ENCODE measurements at regions not wholly inside any gene's neighbourhood (a gene's known extent, or its start where the extent isn't known, plus 50 kb on each side); places are given as distances from the start of the nearest gene placed in this dataset.

DNA sequence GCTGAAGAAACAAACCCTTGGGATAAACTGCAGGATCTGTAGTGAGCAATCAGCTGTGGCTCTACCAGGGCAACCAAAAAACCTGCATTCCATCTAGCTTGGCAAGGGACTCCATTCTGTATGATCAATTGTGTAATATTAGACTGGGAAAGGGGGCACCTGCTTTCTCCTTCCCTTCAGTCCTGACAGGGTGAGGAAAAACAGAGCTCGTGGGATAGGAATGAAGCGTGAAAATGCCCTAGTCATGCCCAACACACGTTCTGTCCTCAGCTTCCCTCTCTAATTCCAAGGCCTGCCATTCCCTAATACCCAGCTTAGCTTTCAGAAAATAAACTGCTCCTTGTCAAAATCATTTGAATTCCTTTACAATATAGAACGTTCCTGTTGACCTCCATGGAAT lies 442.3 kb downstream of the PLPP3 start:
- Histone ChIP-seq H3K27ac (no peak overlapping the region), H3K4me3 (no peak overlapping the region), H3K9ac (ENCODE audit: insufficient read length) (no peak overlapping the region), H3K9me3 (ENCODE audit: low read depth, low read length) (no peaks in the 10 kb centered on the region), H3K36me3 (ENCODE audit: insufficient read depth, low read length) (no peaks in the 10 kb centered on the region)
- TF ChIP-seq EZH2 (IDR thresholded peaks at IDR 0.05) (no peak), FOXP2 (optimal IDR thresholded peaks at IDR 0.05; ENCODE audit: control extremely low read depth, extremely low read length, insufficient read depth) (no peak)
- DNase-seq (ENCODE audit: low read depth, low spot score): no peak

DNA sequence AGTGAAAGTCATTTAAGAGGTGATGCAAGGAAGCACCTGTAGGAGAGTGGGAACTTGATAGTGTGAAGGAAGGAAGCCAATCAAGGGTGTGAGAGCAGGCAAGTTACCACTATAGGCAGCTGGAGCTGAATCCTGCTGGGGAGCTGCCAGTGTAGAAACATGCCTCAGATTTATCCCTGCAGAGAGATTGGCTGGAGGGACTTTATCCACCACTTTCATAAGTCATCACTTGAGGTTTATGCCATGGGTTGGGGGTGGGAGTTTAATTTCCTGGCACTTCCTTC lies 443.6 kb downstream of the PLPP3 start:
- TF ChIP-seq EZH2 (IDR thresholded peaks at IDR 0.05) (no peak), FOXP2 (optimal IDR thresholded peaks at IDR 0.05; ENCODE audit: control extremely low read depth, extremely low read length, insufficient read depth) (no peak), POLR2AphosphoS5 (IDR thresholded peaks at IDR 0.05; ENCODE audit: borderline replicate concordance, low read depth, low read length) (no peak)
- DNase-seq (ENCODE audit: low read depth, low spot score): no peak
- Histone ChIP-seq H3K27ac (no peak overlapping the region), H3K9me3 (ENCODE audit: low read depth, low read length) (no peaks in the 10 kb centered on the region), H3K36me3 (ENCODE audit: insufficient read depth, low read length) (no peaks in the 10 kb centered on the region), H3K9ac (ENCODE audit: insufficient read length) (no peak overlapping the region), H3K4me3 (no peak overlapping the region)

DNA sequence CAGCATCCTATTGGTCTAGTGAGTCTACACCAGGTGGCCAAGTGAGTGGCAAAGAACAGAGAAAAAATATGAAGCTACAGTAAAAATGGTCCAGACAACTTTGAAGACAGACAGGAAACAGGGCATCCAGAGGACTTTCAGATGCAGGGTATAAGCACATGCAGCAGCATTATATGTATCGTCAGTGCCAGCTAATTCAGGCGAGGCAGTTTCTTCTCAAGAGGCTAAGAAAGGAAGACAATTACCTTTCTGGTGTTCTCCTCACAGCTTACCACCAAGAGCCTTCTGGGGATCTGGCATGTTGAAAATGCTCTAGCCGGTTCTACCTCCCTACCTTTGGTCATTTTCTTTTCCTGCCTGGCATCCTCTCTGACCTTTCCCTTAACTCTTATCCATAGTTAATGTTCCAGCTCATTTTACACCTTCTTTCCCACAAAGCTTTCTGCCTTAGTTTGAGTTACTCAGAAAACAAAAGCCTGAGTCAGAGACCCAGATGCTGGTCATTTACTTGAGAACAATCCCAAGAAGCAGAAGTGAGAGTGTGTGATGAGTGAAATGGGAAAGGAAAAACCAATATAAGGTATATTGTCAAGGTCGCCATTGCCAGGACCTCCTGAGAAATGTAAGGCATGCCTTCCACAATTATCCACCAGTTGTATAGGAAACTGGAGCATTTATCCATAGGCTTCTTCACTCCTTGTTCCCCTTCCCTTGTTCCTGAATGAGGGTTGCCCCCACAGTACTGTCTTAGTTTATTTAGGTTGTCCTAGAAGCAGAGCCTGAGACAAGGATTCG lies 444.1 kb downstream of the PLPP3 start:
- Histone ChIP-seq H3K9ac (ENCODE audit: insufficient read length) (no peak overlapping the region), H3K9me3 (ENCODE audit: low read depth, low read length) (no peaks in the 10 kb centered on the region), H3K36me3 (ENCODE audit: insufficient read depth, low read length) (no peaks in the 10 kb centered on the region), H3K4me3 (no peak overlapping the region), H3K27ac (no peak overlapping the region)
- no peak for DNase-seq (ENCODE audit: low read depth, low spot score)
- no peak for TF ChIP-seq FOXP2 (optimal IDR thresholded peaks at IDR 0.05; ENCODE audit: control extremely low read depth, extremely low read length, insufficient read depth)
- no peak for TF ChIP-seq POLR2AphosphoS5 (IDR thresholded peaks at IDR 0.05; ENCODE audit: borderline replicate concordance, low read depth, low read length)
- no peak for TF ChIP-seq EZH2 (IDR thresholded peaks at IDR 0.05)

DNA sequence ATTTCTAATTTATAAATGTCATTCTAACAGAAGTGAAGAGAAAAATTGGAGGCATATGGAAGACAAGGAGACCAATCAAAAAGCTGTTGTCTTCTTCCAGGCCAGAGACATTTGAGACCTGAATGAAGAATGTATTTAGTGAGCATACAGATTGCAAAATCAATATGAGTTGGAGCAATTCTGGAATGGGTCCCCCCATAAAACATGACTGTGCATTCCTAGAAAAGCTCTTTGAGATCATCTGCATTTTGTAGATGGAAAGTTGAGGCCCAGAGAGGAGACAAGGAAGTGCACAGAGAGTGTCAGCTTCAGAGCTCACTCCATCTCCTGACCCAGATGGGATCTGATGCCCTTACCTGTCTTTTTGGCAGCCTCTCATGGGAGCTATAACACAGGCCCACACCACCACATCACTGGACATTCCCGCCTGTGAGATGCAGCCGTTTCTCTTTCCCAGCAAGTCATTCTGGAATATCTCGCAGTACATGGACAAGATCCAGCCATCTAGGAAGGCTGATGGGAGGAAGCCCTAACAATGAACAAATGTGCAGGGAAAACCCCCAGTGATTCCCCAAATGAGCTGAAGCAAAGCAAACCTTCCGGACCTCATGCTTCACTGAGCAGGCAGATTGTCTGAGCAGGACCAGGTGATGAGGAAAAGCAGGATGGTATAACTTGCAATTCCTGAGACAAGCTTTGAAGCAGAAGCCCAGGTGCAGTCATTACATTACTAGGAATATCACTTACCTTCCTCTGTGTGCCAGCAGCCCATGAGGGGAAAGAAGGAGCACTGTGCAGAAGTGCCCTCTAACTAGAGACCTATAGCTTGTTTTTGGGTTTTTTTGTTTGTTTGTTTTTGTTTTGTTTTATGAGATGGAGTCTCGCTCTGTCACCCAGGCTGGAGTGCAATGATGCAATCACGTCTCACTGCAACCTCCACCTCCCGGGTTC lies 445.6 kb downstream of the PLPP3 start:
- H3K36me3 ChIP-seq (ENCODE audit: insufficient read depth, low read length): no peaks in the 10 kb centered on the region
- no peak overlapping the region for H3K9ac ChIP-seq (ENCODE audit: insufficient read length)
- H3K4me3 ChIP-seq: no peak overlapping the region
- H3K9me3 ChIP-seq (ENCODE audit: low read depth, low read length): no peaks in the 10 kb centered on the region
- no peak for DNase-seq (ENCODE audit: low read depth, low spot score)
- no peak overlapping the region for H3K27ac ChIP-seq
- no peak for TF ChIP-seq EZH2 (IDR thresholded peaks at IDR 0.05)
- no peak for TF ChIP-seq POLR2AphosphoS5 (IDR thresholded peaks at IDR 0.05; ENCODE audit: borderline replicate concordance, low read depth, low read length)
- TF ChIP-seq FOXP2 (optimal IDR thresholded peaks at IDR 0.05; ENCODE audit: control extremely low read depth, extremely low read length, insufficient read depth): no peak

DNA sequence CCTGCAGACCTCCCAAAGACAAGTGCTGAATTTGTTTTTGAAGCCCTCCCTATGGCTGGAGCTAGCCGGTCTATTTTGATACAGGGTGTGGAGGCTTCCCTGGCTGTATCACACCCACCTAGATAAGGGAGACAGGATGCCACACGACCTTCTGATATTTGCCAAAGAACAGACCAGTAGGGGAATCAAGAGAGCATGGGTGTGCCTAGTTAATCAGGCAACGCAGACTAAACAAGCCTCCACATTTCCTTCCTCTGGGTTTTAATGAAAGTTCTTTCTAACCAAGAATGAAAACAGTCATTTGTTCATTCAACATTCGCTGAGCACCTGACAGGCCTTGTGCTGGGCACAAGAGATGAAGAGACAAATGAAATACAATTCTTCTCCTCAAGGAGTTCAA lies 446.8 kb downstream of the PLPP3 start:
- TF ChIP-seq POLR2AphosphoS5 (IDR thresholded peaks at IDR 0.05; ENCODE audit: borderline replicate concordance, low read depth, low read length) (no peak), EZH2 (IDR thresholded peaks at IDR 0.05) (no peak), FOXP2 (optimal IDR thresholded peaks at IDR 0.05; ENCODE audit: control extremely low read depth, extremely low read length, insufficient read depth) (no peak)
- no peaks in the 10 kb centered on the region for H3K9me3 ChIP-seq (ENCODE audit: low read depth, low read length)
- DNase-seq (ENCODE audit: low read depth, low spot score): no peak
- H3K36me3 ChIP-seq (ENCODE audit: insufficient read depth, low read length): no peaks in the 10 kb centered on the region
- H3K27ac ChIP-seq: no peak overlapping the region
- no peak overlapping the region for H3K4me3 ChIP-seq
- no peak overlapping the region for H3K9ac ChIP-seq (ENCODE audit: insufficient read length)

DNA sequence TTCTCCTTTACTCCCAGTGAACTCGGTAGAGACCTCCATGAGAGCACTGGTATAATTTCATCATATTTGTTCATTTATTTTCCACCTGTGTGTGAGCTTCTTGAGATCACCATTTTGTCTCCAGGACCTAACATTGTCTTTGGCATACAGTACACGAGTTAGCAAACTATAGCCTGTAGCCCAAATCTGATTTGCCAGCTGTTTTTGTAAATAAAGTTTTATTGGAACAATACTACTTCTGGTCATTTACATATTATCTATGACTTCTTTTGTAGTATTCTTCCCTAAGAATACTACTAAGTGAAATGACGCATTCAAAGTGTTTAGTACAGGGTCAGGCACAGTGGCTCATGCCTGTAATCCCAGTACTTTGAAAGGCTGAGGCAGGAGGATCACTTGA lies 449.5 kb downstream of the PLPP3 start:
- TF ChIP-seq EZH2 (IDR thresholded peaks at IDR 0.05) (no peak), POLR2AphosphoS5 (IDR thresholded peaks at IDR 0.05; ENCODE audit: borderline replicate concordance, low read depth, low read length) (no peak), FOXP2 (optimal IDR thresholded peaks at IDR 0.05; ENCODE audit: control extremely low read depth, extremely low read length, insufficient read depth) (no peak)
- Histone ChIP-seq H3K9me3 (ENCODE audit: low read depth, low read length) (no peaks in the 10 kb centered on the region), H3K9ac (ENCODE audit: insufficient read length) (no peak overlapping the region), H3K36me3 (ENCODE audit: insufficient read depth, low read length) (no peaks in the 10 kb centered on the region), H3K27ac (no peak overlapping the region), H3K4me3 (no peak overlapping the region)
- DNase-seq (ENCODE audit: low read depth, low spot score): no peak

DNA sequence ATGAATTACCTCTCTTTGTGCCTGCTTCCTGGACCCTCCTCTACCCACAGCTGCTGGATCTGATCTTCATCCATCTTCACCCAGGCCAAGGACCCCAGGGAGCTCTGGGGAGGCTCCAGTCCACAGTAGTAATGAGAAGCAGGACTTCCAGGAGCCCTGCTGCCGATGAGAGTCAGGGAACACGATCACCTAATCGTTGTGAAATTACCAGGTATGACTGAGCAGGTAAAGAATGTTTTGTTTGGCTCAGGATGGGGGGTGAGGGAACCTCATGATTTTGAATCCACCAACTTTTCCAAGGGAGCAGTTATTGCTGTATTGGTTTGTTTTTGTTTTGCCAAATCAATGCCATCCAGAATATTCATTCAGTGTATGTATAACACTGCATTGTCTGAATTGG lies 454.0 kb downstream of the PLPP3 start:
- H3K27ac ChIP-seq: no peak overlapping the region
- H3K4me3 ChIP-seq: no peak overlapping the region
- H3K36me3 ChIP-seq (ENCODE audit: insufficient read depth, low read length): no peaks in the 10 kb centered on the region
- H3K9ac ChIP-seq (ENCODE audit: insufficient read length): no peak overlapping the region
- no peaks in the 10 kb centered on the region for H3K9me3 ChIP-seq (ENCODE audit: low read depth, low read length)
- no peak for DNase-seq (ENCODE audit: low read depth, low spot score)
- TF ChIP-seq POLR2AphosphoS5 (IDR thresholded peaks at IDR 0.05; ENCODE audit: borderline replicate concordance, low read depth, low read length): no peak
- no peak for TF ChIP-seq EZH2 (IDR thresholded peaks at IDR 0.05)
- no peak for TF ChIP-seq FOXP2 (optimal IDR thresholded peaks at IDR 0.05; ENCODE audit: control extremely low read depth, extremely low read length, insufficient read depth)

DNA sequence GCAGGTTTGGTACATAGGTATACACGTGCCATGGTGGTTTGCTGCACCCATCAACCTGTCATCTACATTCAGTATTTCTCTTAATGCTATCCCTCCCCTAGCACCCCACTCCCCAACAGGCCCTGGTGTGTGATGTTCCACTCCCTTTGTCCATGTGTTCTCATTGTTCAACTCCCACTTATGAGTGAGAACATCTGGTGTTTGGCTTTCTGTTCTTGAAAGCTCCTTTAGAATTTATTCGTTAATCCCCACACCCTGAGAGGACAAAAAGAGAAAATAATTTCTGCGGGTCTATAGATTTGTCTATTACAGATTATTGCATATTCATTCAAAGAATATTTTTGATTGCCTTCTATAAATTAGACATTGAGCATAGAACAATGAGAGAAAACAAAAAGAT lies 455.5 kb downstream of the PLPP3 start:
- Histone ChIP-seq H3K27ac (no peak overlapping the region), H3K9me3 (ENCODE audit: low read depth, low read length) (no peaks in the 10 kb centered on the region), H3K4me3 (no peak overlapping the region), H3K36me3 (ENCODE audit: insufficient read depth, low read length) (no peaks in the 10 kb centered on the region), H3K9ac (ENCODE audit: insufficient read length) (no peak overlapping the region)
- TF ChIP-seq EZH2 (IDR thresholded peaks at IDR 0.05) (no peak), FOXP2 (optimal IDR thresholded peaks at IDR 0.05; ENCODE audit: control extremely low read depth, extremely low read length, insufficient read depth) (no peak), POLR2AphosphoS5 (IDR thresholded peaks at IDR 0.05; ENCODE audit: borderline replicate concordance, low read depth, low read length) (no peak)
- no peak for DNase-seq (ENCODE audit: low read depth, low spot score)
